AG10803 (cell line): ENCODE measurements at regions not wholly inside any gene's neighbourhood (a gene's known extent, or its start where the extent isn't known, plus 50 kb on each side); places are given as distances from the start of the nearest gene placed in this dataset.
A peak's percentile ranks its signal among the peaks of the same experiment; 100 is the strongest.

Experiments used
- DNase-seq: peaks from one replicate; pipeline ENCODE4 v3.0.0; 2010; ENCODE audit warnings: low read depth
- H3K4me3 ChIP-seq: 2 replicates; pipeline ENCODE4 v1.5.1; 2011; ENCODE audit warnings: mild to moderate bottlenecking, low read length, control low read depth
- TF ChIP-seq, protein P1 (sequence below): conservative IDR thresholded peaks from 2 replicates; pipeline ENCODE4 v1.5.1; 2011; ENCODE audit warnings: mild to moderate bottlenecking, low read length, control low read depth, inconsistent platforms

DNA sequence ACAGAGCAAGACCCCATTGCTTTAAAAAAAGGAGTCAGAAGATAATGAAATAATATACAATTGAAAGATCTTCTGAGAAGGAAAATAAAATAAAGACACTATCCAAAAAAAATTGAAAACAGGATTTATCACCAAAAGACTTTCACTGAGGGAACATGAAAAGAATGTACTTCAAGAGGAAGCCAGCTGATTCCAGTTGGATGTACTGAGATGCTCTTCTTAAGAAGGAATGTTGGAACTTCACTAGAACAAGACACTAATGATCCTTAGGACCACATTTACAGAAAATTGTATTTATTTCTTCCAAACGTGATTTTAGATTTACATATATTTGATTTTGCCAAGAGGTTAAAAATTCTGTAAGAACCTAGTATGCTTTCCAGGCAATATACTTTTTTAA is 65.6 kb upstream of the CNOT2 start:
- TF ChIP-seq, protein P1, sequence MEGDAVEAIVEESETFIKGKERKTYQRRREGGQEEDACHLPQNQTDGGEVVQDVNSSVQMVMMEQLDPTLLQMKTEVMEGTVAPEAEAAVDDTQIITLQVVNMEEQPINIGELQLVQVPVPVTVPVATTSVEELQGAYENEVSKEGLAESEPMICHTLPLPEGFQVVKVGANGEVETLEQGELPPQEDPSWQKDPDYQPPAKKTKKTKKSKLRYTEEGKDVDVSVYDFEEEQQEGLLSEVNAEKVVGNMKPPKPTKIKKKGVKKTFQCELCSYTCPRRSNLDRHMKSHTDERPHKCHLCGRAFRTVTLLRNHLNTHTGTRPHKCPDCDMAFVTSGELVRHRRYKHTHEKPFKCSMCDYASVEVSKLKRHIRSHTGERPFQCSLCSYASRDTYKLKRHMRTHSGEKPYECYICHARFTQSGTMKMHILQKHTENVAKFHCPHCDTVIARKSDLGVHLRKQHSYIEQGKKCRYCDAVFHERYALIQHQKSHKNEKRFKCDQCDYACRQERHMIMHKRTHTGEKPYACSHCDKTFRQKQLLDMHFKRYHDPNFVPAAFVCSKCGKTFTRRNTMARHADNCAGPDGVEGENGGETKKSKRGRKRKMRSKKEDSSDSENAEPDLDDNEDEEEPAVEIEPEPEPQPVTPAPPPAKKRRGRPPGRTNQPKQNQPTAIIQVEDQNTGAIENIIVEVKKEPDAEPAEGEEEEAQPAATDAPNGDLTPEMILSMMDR, result no peak
- DNase-seq, result peak; percentile 49
- H3K4me3 ChIP-seq, result no peak overlapping the region

DNA sequence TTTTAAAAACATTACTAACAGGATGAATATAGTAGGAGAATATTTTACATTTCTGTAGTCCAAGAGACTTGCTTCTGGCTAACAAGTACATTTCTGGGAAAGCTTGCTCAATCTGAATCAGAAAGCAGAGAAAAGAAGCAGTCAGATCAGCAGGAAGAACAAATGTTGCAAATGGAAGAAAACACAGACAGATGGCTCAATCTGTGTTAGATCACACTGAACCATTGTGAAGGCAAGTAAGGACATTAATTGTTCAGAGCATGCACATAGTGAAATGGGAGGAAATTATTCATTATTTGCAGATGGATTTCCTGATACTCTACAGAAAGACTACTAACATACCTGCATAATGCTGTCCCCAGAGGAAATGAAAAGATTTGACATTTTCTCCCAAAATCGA is 65.2 kb upstream of the CNOT2 start:
- DNase-seq, result peak; percentile 60
- TF ChIP-seq, protein P1, result no peak
- peak overlapping the region; percentile 25 for H3K4me3 ChIP-seq

DNA sequence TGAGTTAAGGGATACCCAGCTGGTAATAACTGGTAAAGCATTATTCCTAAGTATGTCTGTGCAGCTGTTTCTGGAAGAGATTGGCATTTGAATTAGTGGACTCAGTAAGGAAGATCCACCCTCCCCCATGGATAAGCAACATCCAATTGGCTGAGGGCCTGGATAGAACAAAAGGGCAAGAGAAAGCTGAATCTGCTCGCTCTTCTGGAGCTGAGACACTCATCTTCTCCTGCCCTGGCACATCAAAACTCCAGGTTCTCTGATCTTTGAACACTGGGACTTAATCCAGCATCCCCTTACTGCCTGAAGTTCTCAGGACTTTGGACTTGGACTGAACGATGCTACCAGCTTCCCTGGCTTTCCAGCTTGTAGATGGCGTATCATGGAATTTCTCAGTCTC is 63.1 kb upstream of the CNOT2 start:
- TF ChIP-seq, protein P1, result no peak
- DNase-seq, result no peak
- no peak overlapping the region for H3K4me3 ChIP-seq

DNA sequence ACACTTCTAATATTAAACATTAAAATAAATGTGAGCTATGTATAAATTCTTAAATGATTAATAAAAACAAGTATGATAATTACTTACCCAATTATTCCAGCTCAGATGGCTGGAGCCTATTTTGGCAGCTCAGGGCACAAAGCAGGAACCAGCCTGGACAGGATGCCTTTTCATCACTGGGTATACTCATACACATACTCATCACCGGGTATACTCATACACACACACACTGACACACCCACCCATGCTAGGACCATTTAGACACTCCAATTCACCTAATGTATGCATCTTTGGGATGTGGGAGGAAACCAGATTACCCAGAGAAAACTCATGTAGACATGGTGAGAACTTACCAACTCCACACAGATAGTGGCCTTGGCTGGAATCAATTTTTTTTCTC is 57.9 kb upstream of the CNOT2 start:
- DNase-seq, result no peak
- TF ChIP-seq, protein P1, result no peak
- H3K4me3 ChIP-seq, result no peak overlapping the region

DNA sequence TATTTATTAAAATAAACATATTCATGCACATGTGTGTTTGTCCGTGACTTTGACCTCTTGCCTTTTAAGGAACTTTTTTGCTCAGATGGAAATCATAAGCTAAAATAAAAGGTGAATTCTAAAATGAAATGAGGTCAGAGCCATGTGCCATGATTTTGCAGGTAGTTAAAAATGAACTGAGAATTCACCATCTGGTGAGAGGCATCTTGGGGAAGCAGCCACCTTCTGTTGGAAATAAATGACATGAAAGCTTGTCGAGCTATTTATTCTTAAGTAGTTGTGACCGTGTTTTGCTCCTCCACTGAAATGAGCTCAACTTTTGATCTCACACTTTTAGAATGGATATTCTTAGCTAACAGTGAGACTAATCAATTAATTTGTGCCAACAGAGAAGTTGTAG is 56.8 kb upstream of the CNOT2 start:
- no peak for DNase-seq
- TF ChIP-seq, protein P1, result no peak
- no peak overlapping the region for H3K4me3 ChIP-seq

DNA sequence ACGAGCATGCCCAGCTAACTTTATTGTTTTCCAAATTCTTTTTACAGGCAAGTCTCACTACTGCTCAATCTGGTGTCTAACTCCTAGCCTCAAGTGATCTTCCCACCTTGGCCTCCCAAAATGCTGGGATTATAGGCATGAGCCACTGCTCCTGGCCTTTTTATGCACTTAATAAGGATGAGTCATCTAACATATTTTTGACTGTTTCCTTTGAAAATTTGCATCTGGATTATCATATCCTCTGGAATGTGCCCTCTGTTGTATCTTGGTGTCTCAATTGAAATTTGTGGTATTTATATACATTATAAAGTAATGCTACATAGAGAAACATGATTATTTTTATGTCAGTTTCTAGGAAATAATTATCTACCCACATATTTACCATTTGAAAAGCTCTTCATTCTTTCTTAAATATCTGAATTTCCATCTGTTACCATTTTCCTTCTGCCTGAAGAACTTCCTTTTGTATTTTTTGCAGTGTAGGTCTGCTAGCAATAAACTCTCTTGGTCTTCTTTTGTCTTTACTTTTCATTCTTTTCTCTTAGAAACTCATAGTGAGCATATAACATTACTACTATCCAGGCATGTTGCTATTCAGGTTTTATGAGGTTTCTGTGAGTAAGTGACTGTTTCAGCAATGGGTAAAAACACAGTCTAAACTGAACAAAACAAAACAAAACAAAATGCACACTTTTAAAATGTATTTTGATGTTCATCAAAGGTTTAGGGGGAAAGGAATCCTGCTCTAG is 52.8 kb upstream of the CNOT2 start:
- TF ChIP-seq, protein P1, result no peak
- no peak overlapping the region for H3K4me3 ChIP-seq
- DNase-seq, result peak; percentile 34
